ENCODE measurements at regions not wholly inside any gene's neighbourhood (a gene's known extent, or its start where the extent isn't known, plus 50 kb on each side); places are given as distances from the start of the nearest gene placed in this dataset.
"Not testable (repeated sequence)": the region's sequence is repeated elsewhere in the genome, so short reads cannot be mapped to it uniquely, and the experiment has no call there.

DNA sequence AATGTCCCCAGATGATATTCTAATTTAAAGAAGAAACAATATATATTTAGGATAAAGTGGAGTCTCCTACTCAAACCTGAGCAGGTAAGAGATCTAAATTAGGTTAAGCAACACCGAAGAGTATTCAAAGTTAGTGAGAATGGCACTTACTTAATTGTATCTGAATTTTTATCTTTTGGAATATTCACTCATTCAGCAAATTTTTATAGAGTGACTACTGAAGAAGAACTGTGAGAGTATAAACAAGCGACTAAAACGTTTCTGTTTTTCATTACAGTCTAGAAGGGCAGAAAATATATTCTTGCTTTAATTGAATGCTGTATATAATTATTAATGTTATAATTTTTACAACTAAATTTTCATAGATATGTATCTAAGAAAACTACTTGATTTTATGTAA is 567.7 kb upstream of the TBL1XR1 start:
- DNase-seq: no peak

- DNase-seq: no peak
Measured at GRCh38 chr3:177770383-177771230, 573.3 kb upstream of the TBL1XR1 start.

- no peak for DNase-seq
Measured at GRCh38 chr3:177771780-177772179, 574.5 kb upstream of the TBL1XR1 start.

DNA sequence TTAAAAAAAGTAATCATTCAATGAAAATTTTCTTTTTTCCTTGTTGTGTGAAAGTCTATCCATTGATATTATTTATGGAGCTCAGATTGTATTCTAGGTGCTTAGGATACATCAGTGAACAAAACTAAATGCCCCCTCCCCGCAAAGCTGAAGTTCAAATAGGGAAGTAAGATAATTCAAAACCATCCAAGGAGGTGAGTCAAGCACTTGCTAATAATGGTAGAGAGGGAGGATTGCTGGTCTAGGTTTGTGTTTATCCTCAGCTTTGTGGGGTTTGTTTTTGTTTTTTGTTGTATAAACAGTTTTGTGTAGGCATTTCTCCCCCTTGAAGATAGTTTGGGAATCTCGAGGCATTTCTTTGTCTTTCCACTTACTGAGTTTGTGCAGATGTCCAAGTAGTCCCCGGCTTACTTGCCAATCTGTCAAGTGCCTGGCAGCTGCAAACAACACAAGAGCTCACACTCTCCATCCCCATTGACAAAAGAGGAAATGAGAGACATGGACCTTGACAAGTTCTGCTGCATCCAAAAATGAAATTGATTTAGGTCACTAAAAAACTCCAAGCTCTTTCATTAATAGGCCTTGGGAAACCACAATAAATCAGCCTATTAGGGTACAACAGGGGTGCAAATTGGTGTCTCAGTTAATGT is 575.8 kb upstream of the TBL1XR1 start:
- DNase-seq: peak; percentile 61

GRCh38 chr3:177773717-177774116 is 576.4 kb upstream of the TBL1XR1 start:
- no peak for DNase-seq

DNA sequence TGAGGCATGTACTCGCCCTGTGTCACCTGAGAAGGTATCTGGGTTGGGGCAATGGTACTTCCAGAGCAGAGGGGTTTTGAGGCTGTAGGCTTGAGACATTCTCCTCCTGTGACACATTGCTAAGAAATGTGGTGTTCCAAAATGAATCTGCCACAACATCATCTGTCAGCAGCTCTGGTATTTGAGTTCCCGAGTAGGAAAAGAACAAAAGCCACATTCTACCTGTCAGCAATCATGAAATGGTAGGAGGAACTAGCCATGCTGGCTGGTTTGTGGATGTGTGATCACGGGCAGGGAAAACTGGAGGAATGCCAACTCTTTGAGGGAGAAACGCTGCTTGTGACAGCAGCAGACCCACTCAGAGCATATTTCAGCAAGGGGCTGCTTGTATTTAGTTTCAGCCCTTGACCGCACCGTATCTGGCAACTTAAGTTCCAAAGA is 579.4 kb upstream of the TBL1XR1 start:
- DNase-seq: no peak

- DNase-seq: peak; percentile 86
Measured at GRCh38 chr3:177777699-177778098, 580.4 kb upstream of the TBL1XR1 start.

DNA sequence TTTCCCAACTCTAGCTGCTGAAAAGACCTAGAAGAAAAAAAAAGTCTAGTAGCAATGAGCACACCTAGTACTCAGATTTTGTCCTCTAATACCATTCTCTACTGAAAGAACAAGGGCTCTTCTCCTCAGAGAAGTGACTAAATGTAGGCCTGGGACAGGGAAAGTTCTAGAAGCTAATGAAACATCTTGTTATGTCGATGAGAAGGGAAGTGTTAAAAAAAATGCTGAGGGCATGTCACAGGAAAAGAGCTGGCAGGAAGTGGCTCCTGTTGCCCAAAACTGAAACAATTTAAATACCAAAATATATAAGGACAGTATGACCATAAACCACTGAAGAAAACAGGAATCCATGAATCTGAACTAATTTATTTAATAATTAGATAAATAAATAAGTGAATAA is 581.4 kb upstream of the TBL1XR1 start:
- no peak for DNase-seq

DNA sequence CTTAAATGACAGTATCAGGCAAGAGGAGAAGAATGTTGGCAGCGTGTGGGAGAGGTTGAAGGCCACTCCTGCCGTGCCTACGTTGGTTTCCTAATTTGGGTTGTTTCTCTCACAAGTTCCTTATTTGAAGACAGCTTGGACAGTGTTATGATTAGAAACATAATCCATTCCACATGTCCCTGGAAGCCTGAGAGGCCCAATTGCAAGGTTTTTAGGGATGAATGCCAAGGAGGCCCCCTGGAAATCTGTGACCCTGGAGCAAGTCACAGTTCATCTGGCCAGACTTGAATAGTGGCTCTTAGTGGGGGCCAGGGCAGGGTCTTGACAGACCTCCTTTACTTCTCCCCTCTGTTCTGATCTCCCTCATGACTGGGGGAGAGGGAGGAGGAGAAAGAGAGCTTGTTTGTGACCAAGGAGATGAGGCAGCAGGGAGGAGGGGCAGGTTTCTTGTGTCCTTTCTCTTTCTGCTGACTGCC is 584.4 kb upstream of the TBL1XR1 start:
- no peak for DNase-seq

- no peak for DNase-seq
Measured at GRCh38 chr3:177783338-177783737, 586.1 kb upstream of the TBL1XR1 start.

DNA sequence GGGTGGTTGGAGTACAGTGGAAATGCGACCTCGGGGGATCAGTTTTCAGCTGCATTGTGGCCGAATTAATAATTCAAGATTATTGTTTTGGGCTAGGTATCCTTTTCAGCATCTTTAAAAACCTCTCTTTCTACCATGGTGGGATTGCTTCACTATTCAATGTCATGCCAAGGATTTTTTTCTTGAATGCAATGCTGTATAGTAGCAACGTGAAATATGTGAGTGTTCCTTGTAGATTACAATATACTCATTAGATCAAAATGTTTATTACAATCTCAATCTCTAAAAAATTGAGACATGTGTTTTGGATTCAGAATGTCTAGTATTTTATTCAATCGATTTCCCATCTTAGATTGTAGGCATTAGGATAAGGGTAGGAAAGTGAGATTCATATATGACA is 586.5 kb upstream of the TBL1XR1 start:
- DNase-seq: no peak

DNA sequence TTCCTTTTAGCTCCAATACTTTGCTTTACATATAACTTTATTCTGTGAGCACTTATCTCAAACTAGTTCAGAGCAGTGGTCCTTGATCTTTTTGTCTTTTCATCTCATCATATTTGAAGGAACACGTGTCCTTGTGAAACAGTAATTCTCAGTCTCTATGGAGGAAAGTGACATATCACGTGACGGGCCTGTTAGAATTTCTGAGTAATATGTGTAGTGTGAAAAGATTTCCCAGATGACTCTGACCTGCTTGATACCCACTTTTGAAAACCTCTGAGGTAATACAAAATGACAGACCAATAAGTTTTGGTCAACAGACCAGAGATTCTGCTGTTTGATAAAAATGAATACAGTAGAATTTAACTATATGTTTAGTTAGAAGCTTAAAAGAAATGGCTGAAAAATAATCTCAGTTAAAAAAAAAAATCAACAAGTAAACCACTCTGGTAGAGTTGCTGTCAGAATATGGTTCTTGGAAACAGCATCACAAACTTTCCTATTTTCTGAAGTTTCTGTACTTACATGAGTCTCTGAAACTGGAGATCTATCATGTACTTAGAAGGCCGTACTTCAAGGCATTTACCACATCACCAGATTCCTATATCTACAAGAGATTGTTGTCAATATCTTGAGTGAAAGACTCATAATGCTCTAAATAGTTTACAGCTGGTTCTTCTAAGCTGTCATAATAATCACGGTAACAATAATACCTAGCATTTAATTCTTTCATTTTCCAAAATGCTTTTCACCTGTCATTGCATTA is 590.2 kb upstream of the TBL1XR1 start:
- DNase-seq: no peak

DNA sequence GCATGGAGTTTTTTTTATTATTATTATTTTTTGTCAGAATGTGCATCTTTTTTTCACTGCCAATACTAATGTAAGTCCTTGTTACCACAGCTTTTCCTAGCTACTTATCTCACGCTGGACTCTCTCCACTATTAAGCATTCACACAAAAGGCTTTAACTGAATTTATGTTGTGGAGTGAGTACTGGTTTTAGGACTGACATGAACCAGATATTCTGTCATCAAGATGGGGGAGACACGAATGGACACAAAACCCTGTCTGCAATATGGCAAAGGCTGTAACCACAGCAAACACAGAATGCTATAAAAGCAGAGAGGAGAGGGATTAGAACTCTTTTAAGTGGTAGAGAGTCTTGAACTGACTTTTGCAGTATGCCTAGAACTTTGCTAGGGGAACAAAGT is 592.2 kb upstream of the TBL1XR1 start:
- DNase-seq: no peak

DNA sequence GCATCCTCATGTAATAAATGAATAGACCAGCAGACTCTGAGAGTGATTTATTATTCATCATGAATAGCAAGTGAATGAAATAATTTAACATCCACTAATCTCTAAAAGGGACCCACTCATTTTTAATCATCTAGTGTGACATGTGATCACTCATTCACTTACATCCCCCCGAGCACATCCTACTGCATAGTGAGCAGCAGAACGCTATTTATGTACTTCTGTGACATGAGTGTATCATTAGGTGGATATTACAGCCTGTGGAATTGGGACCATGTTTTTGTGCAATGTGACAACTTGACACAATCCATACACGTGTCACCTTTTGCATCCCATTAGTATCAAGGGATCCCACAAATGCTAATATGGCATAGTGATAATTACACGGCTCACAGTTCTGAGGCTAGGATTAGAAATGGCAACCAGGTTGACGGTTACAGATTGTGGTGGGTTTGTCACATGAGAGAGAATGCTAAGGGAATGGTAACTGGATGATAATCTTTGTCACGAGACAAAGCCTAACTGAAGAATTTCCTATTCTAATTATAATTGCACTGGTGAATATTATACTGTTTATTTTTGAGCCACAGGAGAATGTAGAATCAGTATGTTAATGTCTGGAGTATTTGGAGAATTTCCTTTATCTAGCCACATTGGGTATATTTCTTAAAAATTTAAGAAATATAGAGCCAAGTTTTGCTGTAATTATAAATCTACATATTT is 595.2 kb upstream of the TBL1XR1 start:
- no peak for DNase-seq

DNA sequence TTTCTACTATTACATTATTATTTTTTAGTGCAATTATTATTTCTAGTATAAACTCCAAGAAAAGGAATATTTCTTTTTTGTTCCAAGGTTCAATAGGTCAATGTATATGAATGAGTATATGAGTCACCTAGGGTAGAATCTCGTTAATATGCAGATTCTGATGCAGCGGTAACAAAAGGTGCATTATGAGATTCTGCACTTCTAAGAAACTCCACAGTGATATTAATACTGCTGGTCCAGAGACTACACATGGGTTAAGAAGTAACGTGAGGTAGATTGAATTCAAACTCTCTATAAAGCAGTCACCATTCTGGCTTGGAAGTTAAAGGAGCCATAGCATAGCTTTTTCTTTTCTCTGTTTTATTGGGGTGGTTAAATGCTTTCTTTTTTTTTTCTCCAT is 596.2 kb upstream of the TBL1XR1 start:
- DNase-seq: no peak

DNA sequence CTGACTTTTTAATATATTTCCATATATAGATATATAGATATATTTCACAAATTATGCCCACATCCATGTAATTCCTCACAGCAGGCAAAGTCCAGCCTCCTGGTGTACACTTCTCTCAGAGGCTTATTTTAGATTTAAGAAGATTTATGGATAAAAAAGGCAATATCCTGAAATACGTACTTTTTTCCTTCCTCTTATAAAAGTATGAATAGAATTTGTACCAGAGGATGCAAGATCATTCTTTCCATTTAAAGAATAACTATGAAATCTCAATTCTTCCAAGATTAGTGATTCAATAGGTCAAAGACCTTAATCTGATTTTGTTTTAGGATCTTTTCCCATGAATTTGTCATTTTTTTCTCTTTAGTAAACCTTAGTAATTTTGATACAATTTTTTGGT is 597.9 kb upstream of the TBL1XR1 start:
- no peak for DNase-seq

DNA sequence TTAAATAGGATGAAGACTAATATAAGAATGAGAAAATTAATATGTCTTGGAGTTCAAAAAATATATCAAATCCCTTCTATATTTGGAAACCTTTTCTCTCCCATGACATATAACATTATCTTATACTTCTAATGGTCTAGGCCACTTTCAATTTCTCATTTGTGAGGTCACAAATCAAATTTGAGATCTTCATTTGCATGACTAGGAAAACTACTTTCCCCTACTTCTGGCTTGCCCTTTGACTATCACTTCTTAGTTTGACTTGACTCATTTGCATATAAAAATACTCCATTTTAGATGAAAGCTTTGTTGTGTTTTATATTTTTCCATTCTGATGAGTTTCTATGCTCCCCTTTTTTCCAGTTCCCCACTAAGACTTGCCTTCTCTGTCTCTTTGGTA is 598.6 kb upstream of the TBL1XR1 start:
- no peak for DNase-seq

DNA sequence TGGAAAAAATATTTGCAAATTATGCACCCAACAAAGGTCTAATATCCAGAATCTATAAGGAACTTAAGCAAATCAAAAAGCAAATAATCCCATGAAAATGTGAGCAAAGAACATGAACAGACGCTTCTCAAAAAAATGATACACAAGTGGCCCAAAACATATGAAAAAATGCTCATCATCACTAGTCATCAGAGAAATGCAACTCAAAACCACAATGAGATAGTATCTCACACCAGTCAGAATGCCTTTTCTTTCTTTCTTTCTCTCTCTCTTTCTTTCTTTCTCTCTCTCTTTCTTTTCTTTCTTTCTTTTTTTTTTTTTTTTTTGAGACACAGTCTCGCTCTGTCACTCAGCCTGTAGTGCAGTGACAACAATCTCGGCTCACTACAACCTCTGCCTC is 602.9 kb upstream of the TBL1XR1 start:
- not testable (repeated sequence) for DNase-seq

- no peak for DNase-seq
Measured at GRCh38 chr3:177800561-177800960, 603.3 kb upstream of the TBL1XR1 start.

DNA sequence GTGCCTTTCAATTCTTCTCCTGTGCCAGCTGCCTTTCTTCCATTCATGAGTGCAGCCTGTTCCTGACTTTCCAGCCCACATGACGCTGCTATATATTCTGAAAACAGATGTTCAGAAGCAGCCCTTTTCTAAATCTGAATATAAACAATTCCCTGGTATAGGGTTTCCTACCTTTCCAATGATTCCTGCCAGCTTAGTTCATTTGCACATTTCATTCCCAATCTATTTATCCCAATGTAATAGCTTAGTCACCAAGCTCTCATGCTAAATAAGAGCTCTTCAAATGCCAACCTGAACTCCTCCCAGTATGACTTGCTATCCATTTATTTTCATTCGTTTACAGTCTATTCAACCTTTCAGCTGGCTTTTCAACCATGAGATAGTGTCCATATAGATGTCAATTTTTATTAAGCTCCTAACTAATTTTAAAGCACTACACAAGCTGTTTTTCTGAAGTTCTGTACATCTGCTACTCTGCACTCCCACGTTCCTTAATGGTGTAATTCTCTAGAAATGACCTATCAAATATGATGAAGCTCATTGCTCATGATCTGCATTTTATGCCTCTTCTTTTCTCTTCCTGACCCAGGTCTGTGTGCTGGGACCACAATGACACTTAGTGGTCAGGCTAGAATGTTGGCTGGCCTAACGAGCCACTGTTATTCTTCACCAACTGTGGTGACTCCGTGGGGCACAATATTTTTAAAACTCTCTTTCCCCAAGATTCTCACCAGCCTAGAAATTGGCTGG is 605.0 kb upstream of the TBL1XR1 start:
- DNase-seq: no peak

GRCh38 chr3:177803500-177803899 is 606.2 kb upstream of the TBL1XR1 start:
- DNase-seq: no peak

- no peak for DNase-seq
Measured at GRCh38 chr3:177804032-177804431, 606.8 kb upstream of the TBL1XR1 start.

Measured in NCI-H82 (cell line).